HepG2 (cell line): ENCODE measurements at regions not wholly inside any gene's neighbourhood (a gene's known extent, or its start where the extent isn't known, plus 50 kb on each side); places are given as distances from the start of the nearest gene placed in this dataset.

Source experiments
- ATAC-seq: fragments of 200-7000 bp; cut with Tn5 transposase; 3 replicates; pipeline ENCODE4 v1.9.1; 2020; ENCODE audit warnings: mild to moderate bottlenecking, moderate library complexity
- BruUV-seq: library from RNA; stranded (reverse); fragments of 400-500 nt; replicated peaks from 2 replicates; lab custom pipeline; 2021; lab: Mats Ljungman, UMichigan
- CTCF ChIA-PET: fragments of 300-600 bp; formaldehyde crosslinking; extraction: SDS; loops from one replicate; lab custom pipeline; 2021; ENCODE audit warnings: low total read pairs, inconsistent platforms, low intra/inter-chr PET ratio; lab: Yijun Ruan, JAX
- POLR2A ChIA-PET: fragments of 350-600 bp; sonication (Branson Sonifier 250); formaldehyde crosslinking; loops from one replicate; lab custom pipeline; 2020; ENCODE audit warnings: antibody characterized with exemption, inconsistent platforms; lab: Yijun Ruan, JAX
- DNase-seq: peaks from one replicate; pipeline ENCODE4 v3.0.0-alpha.2; 2015; ENCODE audit warnings: low spot score
- FAIRE-seq: peaks from 3 replicates; lab custom pipeline; 2011; peaks lifted over from hg19 to GRCh38; lab: Jason Lieb, UNC
- H2AFZ ChIP-seq: one replicate; pipeline ENCODE4 v1.6.1; 2011; ENCODE audit warnings: low read length, inconsistent platforms
- H3K27ac ChIP-seq: fragments of 300-600 bp; 3 replicates; pipeline ENCODE4 v1.8.0; 2011; ENCODE audit warnings: mixed run types, mild to moderate bottlenecking, mixed read lengths, low read length, inconsistent platforms; ENCODE audit not compliant: insufficient read depth; ENCODE audit errors: extremely low read length
- H3K27me3 ChIP-seq, 2 experiments: fragments of 200-600 bp in 1 of 2; 2 replicates in 1 of 2; 3 replicates in 1 of 2; pipeline versions ENCODE4 v1.6.0 to v1.8.0; 2011; ENCODE audit warnings: low read length in 2 of 2, mild to moderate bottlenecking in 2 of 2, moderate library complexity in 2 of 2, inconsistent platforms in 1 of 2; ENCODE audit not compliant: insufficient read depth in 2 of 2, control insufficient read depth in 1 of 2
- H3K36me3 ChIP-seq, 2 experiments: fragments of 200-600 bp in 1 of 2; replicated peaks in 1 of 2; 2 replicates in 1 of 2; 3 replicates in 1 of 2; pipeline versions ENCODE4 v1.5.1 to v1.8.0; 2011; ENCODE audit warnings: low read length in 2 of 2, inconsistent platforms in 1 of 2; ENCODE audit not compliant: insufficient read depth in 2 of 2, control insufficient read depth in 1 of 2
- H3K4me1 ChIP-seq: 2 replicates; pipeline ENCODE4 v1.5.1; 2012; ENCODE audit warnings: low read length, inconsistent platforms; ENCODE audit not compliant: insufficient read depth
- H3K4me2 ChIP-seq: 2 replicates; pipeline ENCODE4 v1.6.0; 2011; ENCODE audit warnings: low read depth, low read length, inconsistent platforms
- H3K4me3 ChIP-seq, 3 experiments: fragments of 200-600 bp in 1 of 3; sonication (generic), shearing (Covaris generic) in 1 of 3; replicated peaks in 1 of 3; 2 replicates each; pipeline ENCODE4 v1.5.1; 2011 to 2016; ENCODE audit warnings: low read length in 3 of 3, inconsistent platforms in 2 of 3, low read depth in 2 of 3, mild to moderate bottlenecking in 2 of 3, control low read depth in 1 of 3, mixed read lengths in 1 of 3; ENCODE audit not compliant: insufficient read depth in 1 of 3
- H3K79me2 ChIP-seq: one replicate; pipeline ENCODE4 v1.6.1; 2011; ENCODE audit warnings: low read length, inconsistent platforms; ENCODE audit not compliant: insufficient read depth
- H3K9ac ChIP-seq: 2 replicates; pipeline ENCODE4 v1.6.0; 2011; ENCODE audit warnings: mild to moderate bottlenecking, low read depth, low read length, inconsistent platforms; ENCODE audit not compliant: insufficient read depth
- H3K9me3 ChIP-seq: 2 replicates; pipeline ENCODE4 v1.5.1; 2012; ENCODE audit warnings: mild to moderate bottlenecking, low read length
- H4K20me1 ChIP-seq: 2 replicates; pipeline ENCODE4 v1.6.0; 2011; ENCODE audit warnings: inconsistent platforms, mild to moderate bottlenecking, low read length, moderate library complexity; ENCODE audit not compliant: insufficient read depth
- DMAP1 ChIP-seq: IDR thresholded peaks from 2 replicates; pipeline ENCODE4 v1.6.1; 2016
- GPN1 ChIP-seq: sonication (generic); formaldehyde crosslinking; IDR thresholded peaks from 2 replicates; pipeline ENCODE4 v1.5.1; 2020; ENCODE audit warnings: missing genetic modification reagents, borderline replicate concordance
- MLX ChIP-seq: IDR thresholded peaks from 2 replicates; pipeline ENCODE4 v1.6.1; 2016
- NFIB ChIP-seq: sonication (generic); formaldehyde crosslinking; IDR thresholded peaks from 2 replicates; pipeline ENCODE4 v1.9.0; 2021; ENCODE audit warnings: missing genetic modification reagents, mild to moderate bottlenecking, borderline replicate concordance
- PHF8 ChIP-seq: sonication (generic); formaldehyde crosslinking; IDR thresholded peaks from 2 replicates; pipeline ENCODE4 v1.5.0; 2020; ENCODE audit warnings: missing genetic modification reagents
- STAT5B ChIP-seq: sonication (generic); formaldehyde crosslinking; IDR thresholded peaks from 2 replicates; pipeline ENCODE4 v1.4.0; 2020; ENCODE audit warnings: missing genetic modification reagents
- USF2 ChIP-seq, 2 experiments: sonication (generic) in 1 of 2; formaldehyde crosslinking in 1 of 2; IDR thresholded peaks; 2 replicates each; pipeline versions ENCODE4 v1.5.1 to v1.6.1; 2011 to 2020; ENCODE audit warnings: borderline replicate concordance in 1 of 2, low read depth in 1 of 2, low read length in 1 of 2, mild to moderate bottlenecking in 1 of 2, missing genetic modification reagents in 1 of 2, moderate library complexity in 1 of 2
- ZBTB20 ChIP-seq: sonication (generic); formaldehyde crosslinking; IDR thresholded peaks from 2 replicates; pipeline ENCODE4 v1.8.1; 2023; ENCODE audit warnings: missing genetic modification reagents, low read depth, mild to moderate bottlenecking, borderline replicate concordance
- ZNF264 ChIP-seq: sonication (generic); formaldehyde crosslinking; IDR thresholded peaks from 2 replicates; pipeline ENCODE4 v1.4.0; 2020; ENCODE audit warnings: missing genetic modification reagents
- ZNF446 ChIP-seq: sonication (generic); formaldehyde crosslinking; IDR thresholded peaks from 2 replicates; pipeline ENCODE4 v1.5.0; 2020; ENCODE audit warnings: mild to moderate bottlenecking, missing genetic modification reagents
- ZNF567 ChIP-seq: sonication (generic); formaldehyde crosslinking; IDR thresholded peaks from 2 replicates; pipeline ENCODE4 v1.8.1; 2023; ENCODE audit warnings: mild to moderate bottlenecking, missing genetic modification reagents, borderline replicate concordance
- WGBS: methylation state at CpG from one replicate; pipeline ENCODE4 v1.1.6; 2017; ENCODE audit warnings: low lambda C conversion rate; 5-methylcytosine and 5-hydroxymethylcytosine counted together
- in situ Hi-C: cut with HindIII; loops from 2 replicates; pipeline ENCODE4 v1.10.0; 2017; ENCODE audit warnings: low pct_unique_long_range_greater_than_20kb; ENCODE audit not compliant: extremely low pct_ligation_motif_present
- intact Hi-C: fragments of 100-400 bp; cut with micrococcal nuclease; formaldehyde crosslinking; loops from one replicate; pipeline ENCODE4 v1.10.0; 2022; ENCODE audit not compliant: unreplicated experiment
- TF ChIP-seq, protein P1 (sequence below): IDR thresholded peaks from 2 replicates; pipeline ENCODE4 v1.6.1; 2012; ENCODE audit warnings: low read length, improper control_type of control experiment

DNA sequence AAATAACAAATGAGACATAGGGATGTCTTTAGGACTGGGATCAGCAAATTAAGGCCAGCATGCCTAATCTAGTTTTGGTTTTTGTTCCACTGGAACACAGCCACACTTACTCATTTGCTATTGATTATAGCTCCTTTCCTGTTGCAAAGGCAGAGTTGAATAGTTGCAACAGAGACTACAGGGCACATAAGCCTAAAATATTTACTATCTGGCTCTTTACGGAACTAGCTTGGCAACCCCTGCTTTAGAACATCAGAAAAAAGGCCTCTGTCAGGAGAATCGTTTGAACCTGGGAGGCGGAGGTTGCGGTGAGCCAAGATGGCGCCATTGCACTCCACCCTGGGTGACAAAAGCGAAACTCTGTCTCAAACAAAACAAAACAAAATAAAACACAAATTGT, 384.8 kb downstream of the ELAVL2 start:
- intact Hi-C loops = no loop called here

More for the DNA sequence above, 384.8 kb downstream of the ELAVL2 start:
- ChIA-PET POLR2A (no interaction called here), CTCF (no interaction called here)
- Histone ChIP-seq H3K79me2 (no peaks in the 10 kb centered on the region), H3K9me3 (no peaks in the 10 kb centered on the region), H3K27ac (no peak overlapping the region), H2AFZ (no peak overlapping the region), H3K4me1 (peaks cover 17% of the 10 kb centered on the region), H3K27me3 (no peaks in the 10 kb centered on the region), H4K20me1 (no peaks in the 10 kb centered on the region), H3K4me3 (no peak overlapping the region), H3K9ac (no peak overlapping the region), H3K4me2 (no peak overlapping the region), H3K36me3 (no peaks in the 10 kb centered on the region)
- no peak for DNase-seq
- TF ChIP-seq ZNF264 = no peak
- no peak for TF ChIP-seq MLX (CRISPR knock-in tag)
- no peak for TF ChIP-seq PHF8 (CRISPR knock-in tag)
- TF ChIP-seq ZBTB20 (CRISPR knock-in tag) = no peak
- no peak for TF ChIP-seq ZNF567 (CRISPR knock-in tag)
- no peak for TF ChIP-seq DMAP1 (CRISPR knock-in tag)
- TF ChIP-seq GPN1 = no peak
- no peak for TF ChIP-seq NFIB (CRISPR knock-in tag)
- TF ChIP-seq, protein P1, sequence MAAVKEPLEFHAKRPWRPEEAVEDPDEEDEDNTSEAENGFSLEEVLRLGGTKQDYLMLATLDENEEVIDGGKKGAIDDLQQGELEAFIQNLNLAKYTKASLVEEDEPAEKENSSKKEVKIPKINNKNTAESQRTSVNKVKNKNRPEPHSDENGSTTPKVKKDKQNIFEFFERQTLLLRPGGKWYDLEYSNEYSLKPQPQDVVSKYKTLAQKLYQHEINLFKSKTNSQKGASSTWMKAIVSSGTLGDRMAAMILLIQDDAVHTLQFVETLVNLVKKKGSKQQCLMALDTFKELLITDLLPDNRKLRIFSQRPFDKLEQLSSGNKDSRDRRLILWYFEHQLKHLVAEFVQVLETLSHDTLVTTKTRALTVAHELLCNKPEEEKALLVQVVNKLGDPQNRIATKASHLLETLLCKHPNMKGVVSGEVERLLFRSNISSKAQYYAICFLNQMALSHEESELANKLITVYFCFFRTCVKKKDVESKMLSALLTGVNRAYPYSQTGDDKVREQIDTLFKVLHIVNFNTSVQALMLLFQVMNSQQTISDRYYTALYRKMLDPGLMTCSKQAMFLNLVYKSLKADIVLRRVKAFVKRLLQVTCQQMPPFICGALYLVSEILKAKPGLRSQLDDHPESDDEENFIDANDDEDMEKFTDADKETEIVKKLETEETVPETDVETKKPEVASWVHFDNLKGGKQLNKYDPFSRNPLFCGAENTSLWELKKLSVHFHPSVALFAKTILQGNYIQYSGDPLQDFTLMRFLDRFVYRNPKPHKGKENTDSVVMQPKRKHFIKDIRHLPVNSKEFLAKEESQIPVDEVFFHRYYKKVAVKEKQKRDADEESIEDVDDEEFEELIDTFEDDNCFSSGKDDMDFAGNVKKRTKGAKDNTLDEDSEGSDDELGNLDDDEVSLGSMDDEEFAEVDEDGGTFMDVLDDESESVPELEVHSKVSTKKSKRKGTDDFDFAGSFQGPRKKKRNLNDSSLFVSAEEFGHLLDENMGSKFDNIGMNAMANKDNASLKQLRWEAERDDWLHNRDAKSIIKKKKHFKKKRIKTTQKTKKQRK = no peak
- TF ChIP-seq ZNF446 (CRISPR knock-in tag) = no peak
- TF ChIP-seq USF2 (IDR thresholded peaks at IDR 0.05; ENCODE audit: low read depth, low read length) = no peak
- no peak for TF ChIP-seq USF2 (CRISPR knock-in tag; IDR thresholded peaks at IDR 0.05; ENCODE audit: borderline replicate concordance)
- no peak for TF ChIP-seq STAT5B (CRISPR knock-in tag)
- FAIRE-seq = no peak
- in situ Hi-C loops = no loop called here
- no TSS peak for BruUV-seq
- no peak for ATAC-seq
- WGBS = 47% methylated on average over 6 of the region's 6 CpGs
